ENCODE measurements at regions not wholly inside any gene's neighbourhood (a gene's known extent, or its start where the extent isn't known, plus 50 kb on each side); places are given as distances from the start of the nearest gene placed in this dataset.

GRCh38 chr7:13827716-13828115 is 161.8 kb downstream of the ETV1 start:
- H3K36me3 ChIP-seq, result no peaks in the 10 kb centered on the region
- H3K27ac ChIP-seq, result no peak overlapping the region
- H3K4me1 ChIP-seq, result peaks cover 0 to 8% (median 2%) of the 10 kb centered on the region in 4 donors
- no peaks in the 10 kb centered on the region for H3K9me3 ChIP-seq
- TF ChIP-seq CTCF (IDR thresholded peaks at IDR 0.05), result no peak
- H3K4me3 ChIP-seq, result no peak overlapping the region
- intact Hi-C loops (cut with DNase I; ENCODE audit: low total_unique reads), result no loop called here
- H3K27me3 ChIP-seq, result no peaks in the 10 kb centered on the region
- DNase-seq, result no peak

GRCh38 chr7:13829231-13829630 is 160.2 kb downstream of the ETV1 start:
- no peak for DNase-seq
- no peak for TF ChIP-seq CTCF (IDR thresholded peaks at IDR 0.05)
- Histone ChIP-seq H3K4me3 (no peak overlapping the region), H3K36me3 (no peaks in the 10 kb centered on the region), H3K4me1 (peaks cover 0 to 8% (median 2%) of the 10 kb centered on the region in 4 donors), H3K27me3 (no peaks in the 10 kb centered on the region), H3K27ac (no peak overlapping the region), H3K9me3 (no peaks in the 10 kb centered on the region)
- intact Hi-C loops (cut with DNase I; ENCODE audit: low total_unique reads), result no loop called here

- DNase-seq, result no peak
- H3K4me3 ChIP-seq, result no peak overlapping the region
- intact Hi-C loops (cut with DNase I; ENCODE audit: low total_unique reads), result no loop called here
- H3K4me1 ChIP-seq, result peaks cover 0 to 8% (median 2%) of the 10 kb centered on the region in 4 donors
- H3K27ac ChIP-seq, result no peak overlapping the region
- TF ChIP-seq CTCF (IDR thresholded peaks at IDR 0.05), result no peak
- H3K27me3 ChIP-seq, result no peaks in the 10 kb centered on the region
- H3K36me3 ChIP-seq, result no peaks in the 10 kb centered on the region
- H3K9me3 ChIP-seq, result no peaks in the 10 kb centered on the region
Observed at GRCh38 chr7:13829914-13830900, 159.3 kb downstream of the ETV1 start.

- TF ChIP-seq CTCF (IDR thresholded peaks at IDR 0.05), result no peak
- intact Hi-C loops (cut with DNase I; ENCODE audit: low total_unique reads), result no loop called here
- H3K9me3 ChIP-seq, result no peaks in the 10 kb centered on the region
- H3K4me1 ChIP-seq, result peaks cover 0 to 8% (median 2%) of the 10 kb centered on the region in 4 donors
- H3K27ac ChIP-seq, result no peak overlapping the region
- H3K4me3 ChIP-seq, result no peak overlapping the region
- DNase-seq, result no peak
- H3K27me3 ChIP-seq, result no peaks in the 10 kb centered on the region
- H3K36me3 ChIP-seq, result no peaks in the 10 kb centered on the region
Observed at GRCh38 chr7:13832346-13832745, 157.1 kb downstream of the ETV1 start.

- Histone ChIP-seq H3K4me1 (peaks cover 0 to 8% (median 2%) of the 10 kb centered on the region in 4 donors), H3K27ac (no peak overlapping the region), H3K36me3 (no peaks in the 10 kb centered on the region), H3K9me3 (no peaks in the 10 kb centered on the region), H3K27me3 (no peaks in the 10 kb centered on the region), H3K4me3 (no peak overlapping the region)
- no peak for DNase-seq
- no peak for TF ChIP-seq CTCF (IDR thresholded peaks at IDR 0.05)
- intact Hi-C loops (cut with DNase I; ENCODE audit: low total_unique reads), result no loop called here
Observed at GRCh38 chr7:13834328-13834761, 155.1 kb downstream of the ETV1 start.
